Neuron (in vitro differentiated cells): ENCODE measurements at regions not wholly inside any gene's neighbourhood (a gene's known extent, or its start where the extent isn't known, plus 50 kb on each side); places are given as distances from the start of the nearest gene placed in this dataset.
"Not testable (repeated sequence)": the region's sequence is repeated elsewhere in the genome, so short reads cannot be mapped to it uniquely, and the experiment has no call there.

ENCODE experiments used
- H2AFZ ChIP-seq: one replicate; pipeline ENCODE4 v1.6.1; 2013; ENCODE audit warnings: low read depth, mild to moderate bottlenecking, inconsistent platforms, low read length, moderate library complexity
- H3K27me3 ChIP-seq: one replicate; pipeline ENCODE4 v1.6.1; 2013; ENCODE audit warnings: low read length; ENCODE audit not compliant: insufficient read depth
- H3K36me3 ChIP-seq: one replicate; pipeline ENCODE4 v1.6.1; 2013; ENCODE audit warnings: low read length; ENCODE audit not compliant: insufficient read depth
- H3K4me1 ChIP-seq: one replicate; pipeline ENCODE4 v1.6.1; 2013; ENCODE audit warnings: low read length; ENCODE audit not compliant: insufficient read depth
- H3K4me3 ChIP-seq: 2 replicates; pipeline ENCODE4 v1.5.1; 2013; ENCODE audit warnings: mild to moderate bottlenecking, low read length, moderate library complexity
- H3K9me3 ChIP-seq: one replicate; pipeline ENCODE4 v1.6.1; 2013; ENCODE audit warnings: low read length

GRCh38 chr5:86442036-86442745 is 175.6 kb upstream of the COX7C start:
- H3K36me3 ChIP-seq = no peaks in the 10 kb centered on the region
- H3K4me3 ChIP-seq = no peak overlapping the region
- H3K27me3 ChIP-seq = no peaks in the 10 kb centered on the region
- H2AFZ ChIP-seq = no peak overlapping the region
- H3K4me1 ChIP-seq = no peaks in the 10 kb centered on the region
- no peaks in the 10 kb centered on the region for H3K9me3 ChIP-seq

GRCh38 chr5:86447362-86447761 is 170.4 kb upstream of the COX7C start:
- Histone ChIP-seq H3K36me3 (no peaks in the 10 kb centered on the region), H3K27me3 (no peaks in the 10 kb centered on the region), H3K9me3 (no peaks in the 10 kb centered on the region), H2AFZ (no peak overlapping the region), H3K4me3 (no peak overlapping the region), H3K4me1 (no peaks in the 10 kb centered on the region)

- no peak overlapping the region for H3K4me3 ChIP-seq
- H3K4me1 ChIP-seq = no peaks in the 10 kb centered on the region
- H3K9me3 ChIP-seq = no peaks in the 10 kb centered on the region
- no peak overlapping the region for H2AFZ ChIP-seq
- no peaks in the 10 kb centered on the region for H3K36me3 ChIP-seq
- H3K27me3 ChIP-seq = no peaks in the 10 kb centered on the region
These were observed 165.5 kb upstream of the COX7C start for GRCh38 chr5:86452251-86452650.

GRCh38 chr5:86460519-86460918 is 157.2 kb upstream of the COX7C start:
- Histone ChIP-seq H3K4me3 (no peak overlapping the region), H2AFZ (no peak overlapping the region), H3K9me3 (no peaks in the 10 kb centered on the region), H3K27me3 (no peaks in the 10 kb centered on the region), H3K36me3 (no peaks in the 10 kb centered on the region), H3K4me1 (peaks cover 18% of the 10 kb centered on the region)

GRCh38 chr5:86461169-86461956 is 156.4 kb upstream of the COX7C start:
- Histone ChIP-seq H2AFZ (no peak overlapping the region), H3K4me3 (no peak overlapping the region)

GRCh38 chr5:86463339-86463738 is 154.4 kb upstream of the COX7C start:
- Histone ChIP-seq H2AFZ (no peak overlapping the region), H3K4me3 (no peak overlapping the region), H3K27me3 (no peaks in the 10 kb centered on the region), H3K4me1 (peaks cover 18% of the 10 kb centered on the region), H3K9me3 (no peaks in the 10 kb centered on the region), H3K36me3 (no peaks in the 10 kb centered on the region)

More at GRCh38 chr5:86461169-86461956, 156.4 kb upstream of the COX7C start:
- Histone ChIP-seq H3K9me3 (no peaks in the 10 kb centered on the region), H3K36me3 (no peaks in the 10 kb centered on the region), H3K27me3 (no peaks in the 10 kb centered on the region), H3K4me1 (peaks cover 18% of the 10 kb centered on the region)

GRCh38 chr5:86465052-86465838 is 152.5 kb upstream of the COX7C start:
- Histone ChIP-seq H3K9me3 (no peaks in the 10 kb centered on the region), H3K36me3 (no peaks in the 10 kb centered on the region), H3K4me1 (peaks cover 18% of the 10 kb centered on the region), H2AFZ (no peak overlapping the region), H3K27me3 (no peaks in the 10 kb centered on the region), H3K4me3 (no peak overlapping the region)

GRCh38 chr5:86466721-86467120 is 151.0 kb upstream of the COX7C start:
- H3K4me1 ChIP-seq, H3K36me3 ChIP-seq: not testable (repeated sequence)

GRCh38 chr5:86482008-86482407 is 135.7 kb upstream of the COX7C start:
- Histone ChIP-seq H3K4me3 (no peak overlapping the region), H3K27me3 (no peaks in the 10 kb centered on the region), H3K36me3 (no peaks in the 10 kb centered on the region), H3K4me1 (no peaks in the 10 kb centered on the region), H3K9me3 (no peaks in the 10 kb centered on the region), H2AFZ (no peak overlapping the region)

More at GRCh38 chr5:86466721-86467120, 151.0 kb upstream of the COX7C start:
- not testable (repeated sequence) for H3K4me3 ChIP-seq, H2AFZ ChIP-seq, H3K27me3 ChIP-seq, H3K9me3 ChIP-seq

- H3K36me3 ChIP-seq = no peaks in the 10 kb centered on the region
- H3K4me3 ChIP-seq = no peak overlapping the region
- no peaks in the 10 kb centered on the region for H3K27me3 ChIP-seq
- no peaks in the 10 kb centered on the region for H3K9me3 ChIP-seq
- H2AFZ ChIP-seq = no peak overlapping the region
- no peaks in the 10 kb centered on the region for H3K4me1 ChIP-seq
These were observed 124.0 kb upstream of the COX7C start for GRCh38 chr5:86493777-86494176.

GRCh38 chr5:86500947-86501346 is 116.8 kb upstream of the COX7C start:
- Histone ChIP-seq H3K27me3 (no peaks in the 10 kb centered on the region), H2AFZ (no peak overlapping the region), H3K4me1 (no peaks in the 10 kb centered on the region), H3K9me3 (no peaks in the 10 kb centered on the region), H3K4me3 (no peak overlapping the region), H3K36me3 (no peaks in the 10 kb centered on the region)

GRCh38 chr5:86507574-86507973 is 110.2 kb upstream of the COX7C start:
- H3K36me3 ChIP-seq = no peaks in the 10 kb centered on the region

GRCh38 chr5:86510330-86510915 is 107.3 kb upstream of the COX7C start:
- not testable (repeated sequence) for H3K36me3 ChIP-seq, H3K9me3 ChIP-seq, H3K4me1 ChIP-seq, H3K27me3 ChIP-seq, H3K4me3 ChIP-seq, H2AFZ ChIP-seq

More at GRCh38 chr5:86507574-86507973, 110.2 kb upstream of the COX7C start:
- Histone ChIP-seq H3K4me1 (no peaks in the 10 kb centered on the region), H3K9me3 (no peaks in the 10 kb centered on the region), H3K27me3 (no peaks in the 10 kb centered on the region), H2AFZ (no peak overlapping the region), H3K4me3 (no peak overlapping the region)
